Progenitor cell of endocrine pancreas (in vitro differentiated cells): ENCODE measurements at regions not wholly inside any gene's neighbourhood (a gene's known extent, or its start where the extent isn't known, plus 50 kb on each side); places are given as distances from the start of the nearest gene placed in this dataset.

Experiments
- DNase-seq: peaks from one replicate; pipeline ENCODE4 v3.0.0; 2021; ENCODE audit warnings: low spot score; ENCODE audit not compliant: unreplicated experiment
- H3K27ac Mint-ChIP-seq: 2 replicates; pipeline ENCODE4 v1.8.0; 2021; ENCODE audit warnings: mild to moderate bottlenecking, moderate library complexity, mixed read lengths
- H3K27me3 Mint-ChIP-seq: 2 replicates; pipeline ENCODE4 v1.8.0; 2021; ENCODE audit warnings: mixed read lengths
- H3K36me3 Mint-ChIP-seq: 2 replicates; pipeline ENCODE4 v1.8.0; 2022; ENCODE audit warnings: mixed read lengths; ENCODE audit not compliant: insufficient read depth
- H3K4me1 Mint-ChIP-seq: 2 replicates; pipeline ENCODE4 v1.8.0; 2021; ENCODE audit warnings: low read depth, mixed read lengths
- H3K4me3 Mint-ChIP-seq: 2 replicates; pipeline ENCODE4 v1.8.0; 2021; ENCODE audit warnings: low read depth, mild to moderate bottlenecking, moderate library complexity, mixed read lengths
- H3K9me3 Mint-ChIP-seq: 2 replicates; pipeline ENCODE4 v1.8.0; 2021; ENCODE audit warnings: low read depth, mixed read lengths
- TF ChIP-seq, protein P1 (sequence below): fragments of 200-600 bp; sonication (generic); IDR thresholded peaks from one replicate; pipeline ENCODE4 v1.5.0; 2021; ENCODE audit warnings: antibody characterized with exemption, mild to moderate bottlenecking; ENCODE audit not compliant: unreplicated experiment

DNA sequence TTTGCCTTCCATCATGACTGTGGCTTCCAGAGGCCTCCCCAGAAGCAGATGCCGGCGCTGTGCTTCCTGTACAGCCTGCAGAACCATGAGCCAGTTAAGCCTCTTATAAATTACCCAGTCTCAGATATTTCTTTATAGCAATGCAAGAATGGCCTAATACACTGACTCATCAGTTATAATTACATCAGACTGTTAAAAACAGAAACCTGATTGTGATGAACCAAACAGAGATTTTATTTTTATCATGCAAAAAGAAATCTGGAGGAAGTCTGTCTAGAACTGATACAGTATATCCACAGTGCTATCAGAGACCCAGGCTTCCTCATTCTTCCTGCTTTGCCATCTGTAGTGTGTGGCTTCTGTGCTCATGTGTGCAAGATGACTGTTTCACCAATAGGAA, 93.4 kb upstream of the MEX3C start:
- no peak overlapping the region for H3K4me3 Mint-ChIP-seq
- H3K36me3 Mint-ChIP-seq = no peaks in the 10 kb centered on the region
- H3K4me1 Mint-ChIP-seq = no peaks in the 10 kb centered on the region
- DNase-seq = no peak
- no peaks in the 10 kb centered on the region for H3K9me3 Mint-ChIP-seq
- no peaks in the 10 kb centered on the region for H3K27me3 Mint-ChIP-seq
- H3K27ac Mint-ChIP-seq = no peak overlapping the region
- TF ChIP-seq, protein P1, sequence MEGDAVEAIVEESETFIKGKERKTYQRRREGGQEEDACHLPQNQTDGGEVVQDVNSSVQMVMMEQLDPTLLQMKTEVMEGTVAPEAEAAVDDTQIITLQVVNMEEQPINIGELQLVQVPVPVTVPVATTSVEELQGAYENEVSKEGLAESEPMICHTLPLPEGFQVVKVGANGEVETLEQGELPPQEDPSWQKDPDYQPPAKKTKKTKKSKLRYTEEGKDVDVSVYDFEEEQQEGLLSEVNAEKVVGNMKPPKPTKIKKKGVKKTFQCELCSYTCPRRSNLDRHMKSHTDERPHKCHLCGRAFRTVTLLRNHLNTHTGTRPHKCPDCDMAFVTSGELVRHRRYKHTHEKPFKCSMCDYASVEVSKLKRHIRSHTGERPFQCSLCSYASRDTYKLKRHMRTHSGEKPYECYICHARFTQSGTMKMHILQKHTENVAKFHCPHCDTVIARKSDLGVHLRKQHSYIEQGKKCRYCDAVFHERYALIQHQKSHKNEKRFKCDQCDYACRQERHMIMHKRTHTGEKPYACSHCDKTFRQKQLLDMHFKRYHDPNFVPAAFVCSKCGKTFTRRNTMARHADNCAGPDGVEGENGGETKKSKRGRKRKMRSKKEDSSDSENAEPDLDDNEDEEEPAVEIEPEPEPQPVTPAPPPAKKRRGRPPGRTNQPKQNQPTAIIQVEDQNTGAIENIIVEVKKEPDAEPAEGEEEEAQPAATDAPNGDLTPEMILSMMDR = no peak

DNA sequence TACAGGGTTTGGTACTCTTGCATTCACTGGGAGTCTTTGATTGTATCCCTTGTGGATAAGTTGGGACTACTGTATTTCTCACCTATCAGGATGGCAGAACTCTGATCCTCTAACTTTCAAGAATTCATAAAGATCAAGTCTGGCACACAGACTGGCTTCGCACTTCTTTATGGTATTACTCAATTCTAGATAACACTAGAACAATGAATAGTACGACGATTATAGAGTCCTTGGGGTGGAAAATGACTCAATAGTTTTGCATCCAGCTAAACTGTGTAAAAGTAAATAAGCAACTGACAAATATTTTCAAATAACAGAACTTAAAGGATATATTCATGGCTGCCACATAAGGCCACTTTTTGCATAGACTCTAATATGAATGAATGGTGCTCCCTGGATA, 103.4 kb upstream of the MEX3C start:
- no peaks in the 10 kb centered on the region for H3K9me3 Mint-ChIP-seq
- H3K27me3 Mint-ChIP-seq = no peaks in the 10 kb centered on the region
- H3K4me3 Mint-ChIP-seq = no peak overlapping the region
- no peak for DNase-seq
- H3K4me1 Mint-ChIP-seq = no peaks in the 10 kb centered on the region
- TF ChIP-seq, protein P1 = no peak
- no peak overlapping the region for H3K27ac Mint-ChIP-seq
- H3K36me3 Mint-ChIP-seq = no peaks in the 10 kb centered on the region

GRCh38 chr18:51301376-51301775, 103.9 kb upstream of the MEX3C start:
- H3K4me1 Mint-ChIP-seq = no peaks in the 10 kb centered on the region
- H3K27ac Mint-ChIP-seq = no peak overlapping the region
- TF ChIP-seq, protein P1 = no peak
- no peaks in the 10 kb centered on the region for H3K27me3 Mint-ChIP-seq
- no peaks in the 10 kb centered on the region for H3K9me3 Mint-ChIP-seq
- no peak for DNase-seq
- H3K4me3 Mint-ChIP-seq = no peak overlapping the region
- no peaks in the 10 kb centered on the region for H3K36me3 Mint-ChIP-seq

DNA sequence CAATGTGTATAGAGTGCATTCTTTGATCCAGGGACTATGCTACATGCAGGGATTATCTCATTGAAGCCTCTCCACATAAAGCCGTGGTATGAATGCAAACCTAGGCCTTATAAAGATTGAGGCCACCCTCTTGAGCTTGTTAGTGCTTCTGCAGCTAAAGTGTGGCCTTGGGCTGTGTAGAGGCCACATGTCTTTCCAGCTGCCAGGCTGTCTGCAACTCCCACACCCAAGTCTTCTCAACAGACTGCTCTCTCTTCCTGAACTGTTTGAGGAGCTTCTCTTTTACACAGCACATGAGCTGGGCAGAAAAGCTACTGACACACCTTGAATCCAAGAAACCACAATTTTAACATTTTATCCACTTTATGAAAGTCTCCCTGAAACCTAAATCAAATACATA, 119.2 kb upstream of the MEX3C start:
- Mint-ChIP-seq H3K4me3 (no peak overlapping the region), H3K9me3 (peaks cover 2% of the 10 kb centered on the region), H3K36me3 (no peaks in the 10 kb centered on the region), H3K27ac (peak overlapping the region; percentile 54), H3K4me1 (peaks cover 16% of the 10 kb centered on the region), H3K27me3 (no peaks in the 10 kb centered on the region)
- DNase-seq = no peak
- TF ChIP-seq, protein P1 = no peak

GRCh38 chr18:51321696-51322095, 124.2 kb upstream of the MEX3C start:
- H3K4me1 Mint-ChIP-seq = peaks cover 21% of the 10 kb centered on the region
- peak overlapping the region; percentile 77 for H3K27ac Mint-ChIP-seq
- H3K27me3 Mint-ChIP-seq = peaks cover 31% of the 10 kb centered on the region
- H3K4me3 Mint-ChIP-seq = no peak overlapping the region
- no peaks in the 10 kb centered on the region for H3K9me3 Mint-ChIP-seq
- TF ChIP-seq, protein P1 = no peak
- no peaks in the 10 kb centered on the region for H3K36me3 Mint-ChIP-seq
- DNase-seq = no peak
